Muscle of leg (tissue), 3 donors: ENCODE measurements at regions not wholly inside any gene's neighbourhood (a gene's known extent, or its start where the extent isn't known, plus 50 kb on each side); places are given as distances from the start of the nearest gene placed in this dataset.

Experiments
- DNase-seq: peaks from one replicate; pipeline ENCODE4 v3.0.0; 2013
- H3K27ac ChIP-seq: one replicate; pipeline ENCODE4 v1.5.1; 2013; ENCODE audit warnings: mild to moderate bottlenecking, low read length, control low read depth
- H3K27me3 ChIP-seq: one replicate; pipeline ENCODE4 v1.6.1; 2013; ENCODE audit warnings: low read length; ENCODE audit not compliant: control insufficient read depth, insufficient read depth
- H3K36me3 ChIP-seq: one replicate; pipeline ENCODE4 v1.6.1; 2013; ENCODE audit warnings: low read length; ENCODE audit not compliant: control insufficient read depth, insufficient read depth
- H3K4me1 ChIP-seq: one replicate; pipeline ENCODE4 v1.6.1; 2013; ENCODE audit warnings: low read length; ENCODE audit not compliant: control insufficient read depth, insufficient read depth
- H3K4me3 ChIP-seq: one replicate; pipeline ENCODE4 v1.5.1; 2013; ENCODE audit warnings: low read length, control low read depth
- H3K9me3 ChIP-seq: replicated peaks from 2 replicates; pipeline ENCODE4 v1.6.1; 2013; ENCODE audit warnings: low read depth, low read length; ENCODE audit not compliant: control insufficient read depth
- WGBS: methylation state at CpG from one replicate; pipeline ENCODE4 v1.1.5; 2013; ENCODE audit warnings: missing lambda C conversion rate; ENCODE audit not compliant: insufficient coverage; 5-methylcytosine and 5-hydroxymethylcytosine counted together

- Histone ChIP-seq H3K4me3 (no peak overlapping the region), H3K4me1 (no peaks in the 10 kb centered on the region), H3K27ac (no peak overlapping the region), H3K36me3 (no peaks in the 10 kb centered on the region), H3K27me3 (no peaks in the 10 kb centered on the region), H3K9me3 (peaks cover 4% of the 10 kb centered on the region)
- no peak for DNase-seq
- WGBS, result no CpG with 5 or more reads among the region's 3 CpGs
Measured at GRCh38 chr11:90788961-90789360, 566.1 kb upstream of the CHORDC1 start.

DNA sequence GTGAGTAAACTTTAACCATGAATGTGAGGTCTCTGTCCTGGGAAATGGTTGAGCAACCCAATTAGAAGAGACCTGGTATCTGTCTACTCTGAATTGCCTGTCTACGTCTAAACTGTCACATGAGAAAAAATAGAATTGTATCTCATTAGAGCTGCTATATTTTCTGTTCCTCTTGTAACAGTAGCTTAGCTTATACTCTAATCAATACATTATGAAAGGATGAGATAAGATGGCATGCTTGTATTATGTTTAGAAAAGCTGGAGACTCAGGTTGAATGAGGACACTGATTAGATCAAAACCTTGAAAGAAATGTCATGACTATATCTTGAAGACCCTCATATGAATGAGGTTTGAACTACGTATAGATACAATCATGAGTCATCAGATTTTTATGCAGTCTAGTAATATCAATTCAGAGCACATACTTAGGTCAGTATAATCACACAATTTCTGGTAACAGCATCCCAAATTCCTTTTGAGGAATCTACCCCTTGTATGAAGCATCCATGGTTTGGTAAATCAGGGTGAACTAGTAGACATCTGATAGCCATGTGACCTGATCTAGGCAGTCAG, 561.5 kb upstream of the CHORDC1 start:
- Histone ChIP-seq H3K36me3 (no peaks in the 10 kb centered on the region), H3K4me1 (no peaks in the 10 kb centered on the region), H3K4me3 (no peak overlapping the region), H3K27ac (no peak overlapping the region), H3K27me3 (no peaks in the 10 kb centered on the region), H3K9me3 (no peaks in the 10 kb centered on the region)
- DNase-seq, result no peak
- WGBS, result no CpG with 5 or more reads among the region's 2 CpGs

- no peak overlapping the region for H3K4me3 ChIP-seq
- DNase-seq, result peak; percentile 17
- no peaks in the 10 kb centered on the region for H3K36me3 ChIP-seq
- H3K4me1 ChIP-seq, result no peaks in the 10 kb centered on the region
- H3K27ac ChIP-seq, result no peak overlapping the region
- no peaks in the 10 kb centered on the region for H3K27me3 ChIP-seq
- WGBS, result no CpG with 5 or more reads among the region's 3 CpGs
- H3K9me3 ChIP-seq, result no peaks in the 10 kb centered on the region
Measured at GRCh38 chr11:90783111-90783510, 560.3 kb upstream of the CHORDC1 start.

GRCh38 chr11:90779098-90779497, 556.2 kb upstream of the CHORDC1 start:
- no peak for DNase-seq
- Histone ChIP-seq H3K36me3 (no peaks in the 10 kb centered on the region), H3K27ac (no peak overlapping the region), H3K4me3 (no peak overlapping the region), H3K4me1 (no peaks in the 10 kb centered on the region), H3K27me3 (no peaks in the 10 kb centered on the region), H3K9me3 (peaks cover 3% of the 10 kb centered on the region)

- H3K9me3 ChIP-seq, result peaks cover 3% of the 10 kb centered on the region
- H3K4me1 ChIP-seq, result no peaks in the 10 kb centered on the region
- no CpG with 5 or more reads among the region's 6 CpGs for WGBS
- H3K27ac ChIP-seq, result no peak overlapping the region
- no peak overlapping the region for H3K4me3 ChIP-seq
- H3K36me3 ChIP-seq, result no peaks in the 10 kb centered on the region
- no peak for DNase-seq
- no peaks in the 10 kb centered on the region for H3K27me3 ChIP-seq
Measured at GRCh38 chr11:90775567-90776165, 552.8 kb upstream of the CHORDC1 start.

- no peak overlapping the region for H3K4me3 ChIP-seq
- no peak for DNase-seq
- H3K27me3 ChIP-seq, result no peaks in the 10 kb centered on the region
- H3K27ac ChIP-seq, result no peak overlapping the region
- H3K4me1 ChIP-seq, result no peaks in the 10 kb centered on the region
- 59% methylated on average over 8 of the region's 13 CpGs for WGBS
- H3K36me3 ChIP-seq, result no peaks in the 10 kb centered on the region
- H3K9me3 ChIP-seq, result peaks cover 3% of the 10 kb centered on the region
Measured at GRCh38 chr11:90774727-90775566, 552.1 kb upstream of the CHORDC1 start.

GRCh38 chr11:90770007-90770406, 547.2 kb upstream of the CHORDC1 start:
- Histone ChIP-seq H3K4me1 (no peaks in the 10 kb centered on the region), H3K27ac (no peak overlapping the region), H3K27me3 (no peaks in the 10 kb centered on the region), H3K4me3 (no peak overlapping the region), H3K36me3 (no peaks in the 10 kb centered on the region), H3K9me3 (no peaks in the 10 kb centered on the region)
- 100% methylated on average over 1 of the region's 3 CpGs for WGBS
- no peak for DNase-seq

DNA sequence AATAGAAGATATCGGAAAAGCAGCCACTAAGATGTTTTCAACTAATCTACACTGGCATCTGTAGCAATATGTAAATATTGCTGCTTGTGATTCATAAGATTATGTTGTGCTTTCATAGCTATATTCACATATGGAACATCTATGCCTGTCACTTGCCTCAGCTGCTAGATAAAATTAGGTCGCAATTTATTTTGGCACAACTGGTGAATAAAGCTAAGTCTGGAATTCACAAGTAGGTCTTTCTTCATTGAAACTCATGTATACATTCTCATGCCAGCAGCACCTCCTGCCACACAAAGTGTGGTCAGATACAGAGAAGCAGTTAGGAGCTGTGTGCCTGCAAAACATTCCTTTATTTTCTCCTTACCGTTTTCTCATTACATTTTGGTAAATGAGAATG, 543.3 kb upstream of the CHORDC1 start:
- H3K9me3 ChIP-seq, result no peaks in the 10 kb centered on the region
- H3K4me1 ChIP-seq, result no peaks in the 10 kb centered on the region
- peak; percentile 4 for DNase-seq
- no peaks in the 10 kb centered on the region for H3K27me3 ChIP-seq
- no CpG with 5 or more reads among the region's 3 CpGs for WGBS
- no peak overlapping the region for H3K4me3 ChIP-seq
- no peaks in the 10 kb centered on the region for H3K36me3 ChIP-seq
- no peak overlapping the region for H3K27ac ChIP-seq

- no peaks in the 10 kb centered on the region for H3K36me3 ChIP-seq
- no peak overlapping the region for H3K27ac ChIP-seq
- H3K9me3 ChIP-seq, result no peaks in the 10 kb centered on the region
- 71% methylated on average over 1 of the region's 4 CpGs for WGBS
- no peaks in the 10 kb centered on the region for H3K27me3 ChIP-seq
- H3K4me3 ChIP-seq, result no peak overlapping the region
- DNase-seq, result no peak
- no peaks in the 10 kb centered on the region for H3K4me1 ChIP-seq
Measured at GRCh38 chr11:90764691-90765090, 541.8 kb upstream of the CHORDC1 start.

DNA sequence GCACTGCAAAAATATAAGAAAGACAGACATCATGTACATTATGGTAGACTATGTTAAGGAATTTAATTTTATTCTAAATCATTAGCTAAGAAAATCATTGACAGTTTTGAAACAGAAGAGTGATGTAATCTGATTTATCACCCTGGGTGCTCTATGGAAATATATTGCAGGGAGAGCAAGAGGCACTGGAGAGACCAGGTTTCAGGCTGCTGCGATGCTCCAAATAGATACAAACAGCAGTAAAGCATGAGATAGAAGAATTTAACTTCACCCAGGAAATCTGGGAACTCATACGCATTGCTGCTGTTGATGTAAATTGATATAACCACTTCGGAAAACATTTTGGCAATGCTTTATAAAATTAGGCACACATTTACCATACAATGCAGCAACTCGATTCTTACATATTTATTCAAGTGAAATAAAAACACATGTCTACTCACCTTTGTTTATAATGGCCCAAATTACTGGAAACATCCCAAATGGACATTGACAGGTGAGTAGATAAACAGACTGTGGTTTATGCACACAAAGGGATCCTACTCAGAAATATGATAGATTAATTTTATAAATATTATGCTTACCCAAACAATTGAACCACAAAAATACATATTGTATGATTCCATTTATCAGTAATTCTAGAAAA, 535.1 kb upstream of the CHORDC1 start:
- Histone ChIP-seq H3K9me3 (no peaks in the 10 kb centered on the region), H3K4me1 (no peaks in the 10 kb centered on the region), H3K4me3 (no peak overlapping the region), H3K27ac (no peak overlapping the region), H3K27me3 (no peaks in the 10 kb centered on the region), H3K36me3 (no peaks in the 10 kb centered on the region)
- WGBS, result 80% methylated on average over 1 of the region's 4 CpGs
- no peak for DNase-seq
